ENCODE measurements at regions not wholly inside any gene's neighbourhood (a gene's known extent, or its start where the extent isn't known, plus 50 kb on each side); places are given as distances from the start of the nearest gene placed in this dataset.

GRCh38 chr22:48779211-48779643, 1048.4 kb downstream of the BRD1 start:
- H3K36me3 ChIP-seq: no peaks in the 10 kb centered on the region
- WGBS, 5 donors: 89 to 93% (median 92%) methylated on average over 24 of the region's 24 CpGs
- peaks cover 0 to 30% (median 18%) of the 10 kb centered on the region in 8 donors for H3K9me3 ChIP-seq
- no peak for DNase-seq
- H3K4me1 ChIP-seq: no peaks in the 10 kb centered on the region
- H3K4me3 ChIP-seq: no peak overlapping the region
- TF ChIP-seq POLR2A (IDR thresholded peaks at IDR 0.05) (no peak), POLR2AphosphoS5 (IDR thresholded peaks at IDR 0.05) (no peak), CTCF (IDR thresholded peaks at IDR 0.05 in 8 of 11, conservative IDR thresholded peaks at IDR 0.05 in 3 of 11) (no peak)
- no peak overlapping the region for H3K27ac ChIP-seq
- peaks cover 0 to 31% (median 0%) of the 10 kb centered on the region in 7 donors for H3K27me3 ChIP-seq (replicated peaks in 1 of 7)
- intact Hi-C loops (cut with DNase I; ENCODE audit: low total_unique reads): no loop called here

- intact Hi-C loops (cut with DNase I; ENCODE audit: low total_unique reads): no loop called here
- no peak for DNase-seq
Observed at GRCh38 chr22:48778308-48779195, 1049.1 kb downstream of the BRD1 start.

GRCh38 chr22:48772286-48772907, 1055.3 kb downstream of the BRD1 start:
- intact Hi-C loops (cut with DNase I; ENCODE audit: low total_unique reads): no loop called here
- H3K4me1 ChIP-seq: no peaks in the 10 kb centered on the region
- H3K4me3 ChIP-seq: no peak overlapping the region
- H3K9me3 ChIP-seq: peaks cover 0 to 49% (median 34%) of the 10 kb centered on the region in 8 donors
- TF ChIP-seq CTCF (IDR thresholded peaks at IDR 0.05 in 8 of 11, conservative IDR thresholded peaks at IDR 0.05 in 3 of 11): no peak
- no peak for TF ChIP-seq POLR2A (IDR thresholded peaks at IDR 0.05)
- no peak for TF ChIP-seq POLR2AphosphoS5 (IDR thresholded peaks at IDR 0.05)
- no peak overlapping the region for H3K27ac ChIP-seq
- H3K27me3 ChIP-seq (replicated peaks in 1 of 7): peaks cover 0 to 5% (median 0%) of the 10 kb centered on the region in 7 donors
- H3K36me3 ChIP-seq: no peaks in the 10 kb centered on the region
- 68 to 87% (median 83%) methylated on average over 19 of the region's 19 CpGs for WGBS, 5 donors
- no peak for DNase-seq

More at GRCh38 chr22:48778308-48779195, 1049.1 kb downstream of the BRD1 start:
- no peak for TF ChIP-seq POLR2AphosphoS5 (IDR thresholded peaks at IDR 0.05)
- no peak for TF ChIP-seq CTCF (IDR thresholded peaks at IDR 0.05 in 8 of 11, conservative IDR thresholded peaks at IDR 0.05 in 3 of 11)
- no peak for TF ChIP-seq POLR2A (IDR thresholded peaks at IDR 0.05)
- Histone ChIP-seq H3K36me3 (no peaks in the 10 kb centered on the region), H3K4me3 (no peak overlapping the region), H3K9me3 (peaks cover 0 to 30% (median 18%) of the 10 kb centered on the region in 8 donors), H3K4me1 (no peaks in the 10 kb centered on the region), H3K27me3 (replicated peaks in 1 of 7) (peaks cover 0 to 31% (median 0%) of the 10 kb centered on the region in 7 donors), H3K27ac (no peak overlapping the region)
- 83 to 91% (median 88%) methylated on average over 25 of the region's 25 CpGs for WGBS, 5 donors

GRCh38 chr22:48765595-48765994, 1062.1 kb downstream of the BRD1 start:
- no peak for DNase-seq
- no peaks in the 10 kb centered on the region for H3K4me1 ChIP-seq
- TF ChIP-seq POLR2A (IDR thresholded peaks at IDR 0.05) (no peak), CTCF (IDR thresholded peaks at IDR 0.05 in 8 of 11, conservative IDR thresholded peaks at IDR 0.05 in 3 of 11) (no peak), POLR2AphosphoS5 (IDR thresholded peaks at IDR 0.05) (no peak)
- no peak overlapping the region for H3K4me3 ChIP-seq
- H3K27ac ChIP-seq: no peak overlapping the region
- H3K36me3 ChIP-seq: no peaks in the 10 kb centered on the region
- H3K27me3 ChIP-seq (replicated peaks in 1 of 7): peaks cover 0 to 4% (median 0%) of the 10 kb centered on the region in 7 donors
- WGBS, 5 donors: 86 to 94% (median 91%) methylated on average over 5 of the region's 5 CpGs
- peaks cover 0 to 50% (median 33%) of the 10 kb centered on the region in 8 donors for H3K9me3 ChIP-seq
- intact Hi-C loops (cut with DNase I; ENCODE audit: low total_unique reads): no loop called here

All from spleen (tissue), 11 donors.